Thyroid gland (tissue), 4 donors: ENCODE measurements at regions not wholly inside any gene's neighbourhood (a gene's known extent, or its start where the extent isn't known, plus 50 kb on each side); places are given as distances from the start of the nearest gene placed in this dataset.

Source experiments
- POLR2A ChIP-seq, 2 donors: fragments of 450-650 bp; IDR thresholded peaks; one replicate each; pipeline ENCODE4 v1.6.1; 2017; ENCODE audit warnings: antibody characterized with exemption in 2 of 2, mild to moderate bottlenecking in 2 of 2, moderate library complexity in 1 of 2
- TF ChIP-seq, protein P1 (sequence below), 6 experiments: fragments of 200-600 bp in 3 of 6; fragments of 450-650 bp in 3 of 6; sonication (generic) in 3 of 6; IDR thresholded peaks; one replicate each; pipeline ENCODE4 v1.5.1; 2016 to 2019; ENCODE audit warnings: antibody characterized with exemption in 6 of 6, mild to moderate bottlenecking in 2 of 6, inconsistent platforms in 1 of 6, moderate library complexity in 1 of 6

DNA sequence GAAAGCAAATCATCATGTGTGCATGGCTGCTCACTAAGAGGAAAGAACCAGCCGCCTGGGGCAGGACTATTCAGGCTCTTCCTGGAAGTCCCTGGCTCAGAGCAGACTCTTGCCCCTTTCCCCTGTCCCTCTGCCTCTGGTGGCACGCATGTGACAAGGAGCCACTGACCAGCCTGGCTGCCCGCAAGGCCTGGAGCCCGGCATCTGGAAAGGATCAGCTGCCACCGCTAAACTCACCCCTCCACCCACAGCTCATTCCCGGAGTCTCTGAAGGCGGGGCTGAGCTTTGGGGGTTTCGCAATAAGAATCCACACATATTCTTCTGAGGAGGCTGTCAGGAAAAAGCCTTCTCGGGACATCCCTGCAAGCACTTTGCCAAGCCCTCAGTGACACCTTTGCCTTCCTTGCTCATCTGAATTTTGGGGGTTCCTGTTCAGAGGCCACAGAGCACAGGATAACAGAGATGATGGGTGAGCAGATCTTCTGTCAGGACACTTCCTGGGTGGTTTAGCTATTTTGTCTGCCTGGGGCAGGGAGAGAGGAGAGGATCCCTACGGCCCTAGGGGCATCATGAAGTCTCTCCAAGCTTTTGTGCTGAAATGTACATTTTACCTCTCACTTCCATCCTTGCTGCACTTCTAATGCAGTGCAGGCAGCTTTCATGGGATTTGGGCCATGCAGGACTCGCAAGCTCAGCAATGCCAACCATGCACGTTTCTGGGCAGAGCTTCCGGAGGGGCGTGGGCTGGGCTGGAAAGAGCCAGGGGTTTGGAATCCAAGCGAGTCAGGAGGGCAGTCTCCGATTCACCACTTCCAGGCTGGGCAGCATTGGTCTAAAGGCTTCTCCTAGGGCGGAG is 124.8 kb upstream of the MAP1LC3B2 start:
- TF ChIP-seq POLR2A (IDR thresholded peaks at IDR 0.05): no peak
- TF ChIP-seq, protein P1, sequence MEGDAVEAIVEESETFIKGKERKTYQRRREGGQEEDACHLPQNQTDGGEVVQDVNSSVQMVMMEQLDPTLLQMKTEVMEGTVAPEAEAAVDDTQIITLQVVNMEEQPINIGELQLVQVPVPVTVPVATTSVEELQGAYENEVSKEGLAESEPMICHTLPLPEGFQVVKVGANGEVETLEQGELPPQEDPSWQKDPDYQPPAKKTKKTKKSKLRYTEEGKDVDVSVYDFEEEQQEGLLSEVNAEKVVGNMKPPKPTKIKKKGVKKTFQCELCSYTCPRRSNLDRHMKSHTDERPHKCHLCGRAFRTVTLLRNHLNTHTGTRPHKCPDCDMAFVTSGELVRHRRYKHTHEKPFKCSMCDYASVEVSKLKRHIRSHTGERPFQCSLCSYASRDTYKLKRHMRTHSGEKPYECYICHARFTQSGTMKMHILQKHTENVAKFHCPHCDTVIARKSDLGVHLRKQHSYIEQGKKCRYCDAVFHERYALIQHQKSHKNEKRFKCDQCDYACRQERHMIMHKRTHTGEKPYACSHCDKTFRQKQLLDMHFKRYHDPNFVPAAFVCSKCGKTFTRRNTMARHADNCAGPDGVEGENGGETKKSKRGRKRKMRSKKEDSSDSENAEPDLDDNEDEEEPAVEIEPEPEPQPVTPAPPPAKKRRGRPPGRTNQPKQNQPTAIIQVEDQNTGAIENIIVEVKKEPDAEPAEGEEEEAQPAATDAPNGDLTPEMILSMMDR (IDR thresholded peaks at IDR 0.05): no peak
